ENCODE measurements at regions not wholly inside any gene's neighbourhood (a gene's known extent, or its start where the extent isn't known, plus 50 kb on each side); places are given as distances from the start of the nearest gene placed in this dataset.

GRCh38 chr16:22677024-22677830 lies 136.7 kb upstream of the HS3ST2 start:
- TF ChIP-seq CTCF (conservative IDR thresholded peaks at IDR 0.05; ENCODE audit: low read length) (no peak), EZH2phosphoT487 (IDR thresholded peaks at IDR 0.05; ENCODE audit: borderline replicate concordance) (no peak)

Measured in Loucy (cell line).